H1 (cell line): ENCODE measurements at regions not wholly inside any gene's neighbourhood (a gene's known extent, or its start where the extent isn't known, plus 50 kb on each side); places are given as distances from the start of the nearest gene placed in this dataset.

Experiments used
- BCL11A ChIP-seq, 2 experiments: IDR thresholded peaks; one replicate each; pipeline ENCODE4 v1.6.1; 2011; ENCODE audit warnings: low read depth in 2 of 2, low read length in 2 of 2, mild to moderate bottlenecking in 2 of 2
- CBX8 ChIP-seq: fragments of 300-800, 300-1000 bp; sonication (generic); IDR thresholded peaks from 2 replicates; pipeline ENCODE4 v1.7.1; 2016; ENCODE audit warnings: low read depth, low read length, borderline replicate concordance
- EZH2 ChIP-seq: fragments of 200-600 bp; sonication (generic); IDR thresholded peaks from 2 replicates; pipeline ENCODE4 v1.7.1; 2012; ENCODE audit warnings: low read depth, mild to moderate bottlenecking, moderate library complexity, low read length, inconsistent platforms; ENCODE audit not compliant: severe bottlenecking
- HDAC2 ChIP-seq, 2 experiments: fragments of 300-600 bp in 1 of 2; sonication (generic) in 1 of 2; IDR thresholded peaks; 2 replicates each; pipeline ENCODE4 v1.6.1; 2011 to 2012; ENCODE audit warnings: low read depth in 2 of 2, low read length in 2 of 2, mild to moderate bottlenecking in 2 of 2, moderate library complexity in 2 of 2, borderline replicate concordance in 1 of 2, inconsistent platforms in 1 of 2
- HDAC6 ChIP-seq: IDR thresholded peaks from one replicate; pipeline ENCODE4 v1.7.1; 2012; ENCODE audit warnings: low read depth, mild to moderate bottlenecking, inconsistent platforms, low read length, moderate library complexity
- JUND ChIP-seq: IDR thresholded peaks from 2 replicates; pipeline ENCODE4 v1.6.1; 2011; ENCODE audit warnings: mild to moderate bottlenecking, improper control_type of control experiment, low read length
- YY1 ChIP-seq: IDR thresholded peaks from 2 replicates; pipeline ENCODE4 v1.6.1; 2011; ENCODE audit warnings: low read depth, mild to moderate bottlenecking, low read length
- TF ChIP-seq, protein P1 (sequence below), 3 experiments: IDR thresholded peaks; 1 replicate in 2 of 3; 2 replicates in 1 of 3; pipeline versions ENCODE4 v1.5.1 to v1.6.1; 2011; ENCODE audit warnings: low read length in 3 of 3, mild to moderate bottlenecking in 3 of 3, inconsistent platforms in 2 of 3, low read depth in 1 of 3, moderate library complexity in 1 of 3; ENCODE audit not compliant: insufficient read depth in 1 of 3; ENCODE audit errors: control extremely low read depth in 1 of 3
- TF ChIP-seq, protein P2 (sequence below): IDR thresholded peaks from 2 replicates; pipeline ENCODE4 v1.6.1; 2012; ENCODE audit warnings: inconsistent platforms

DNA sequence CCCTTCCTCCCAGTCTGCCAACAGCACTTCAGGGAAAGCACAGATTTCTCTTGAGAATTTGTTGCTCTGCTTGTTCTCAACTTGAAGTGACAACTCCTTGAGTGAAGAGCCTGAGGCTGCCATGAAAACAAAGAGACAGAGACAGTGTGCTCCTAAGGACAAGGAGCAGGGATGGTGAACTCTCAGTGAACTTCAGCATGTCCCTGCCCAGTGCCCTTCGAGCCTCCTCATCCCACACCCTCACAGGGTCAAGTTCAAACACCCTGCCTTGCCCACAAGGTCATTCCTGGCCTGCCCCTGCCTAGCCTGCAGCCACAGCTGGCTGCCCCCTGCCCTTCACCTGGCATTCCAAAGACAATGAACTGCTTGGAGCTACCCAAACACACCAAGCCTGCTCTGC is 343.5 kb upstream of the KLHL29 start:
- no peak for TF ChIP-seq BCL11A (IDR thresholded peaks at IDR 0.05; ENCODE audit: low read depth in 2 of 2, low read length in 2 of 2)
- TF ChIP-seq, protein P1, sequence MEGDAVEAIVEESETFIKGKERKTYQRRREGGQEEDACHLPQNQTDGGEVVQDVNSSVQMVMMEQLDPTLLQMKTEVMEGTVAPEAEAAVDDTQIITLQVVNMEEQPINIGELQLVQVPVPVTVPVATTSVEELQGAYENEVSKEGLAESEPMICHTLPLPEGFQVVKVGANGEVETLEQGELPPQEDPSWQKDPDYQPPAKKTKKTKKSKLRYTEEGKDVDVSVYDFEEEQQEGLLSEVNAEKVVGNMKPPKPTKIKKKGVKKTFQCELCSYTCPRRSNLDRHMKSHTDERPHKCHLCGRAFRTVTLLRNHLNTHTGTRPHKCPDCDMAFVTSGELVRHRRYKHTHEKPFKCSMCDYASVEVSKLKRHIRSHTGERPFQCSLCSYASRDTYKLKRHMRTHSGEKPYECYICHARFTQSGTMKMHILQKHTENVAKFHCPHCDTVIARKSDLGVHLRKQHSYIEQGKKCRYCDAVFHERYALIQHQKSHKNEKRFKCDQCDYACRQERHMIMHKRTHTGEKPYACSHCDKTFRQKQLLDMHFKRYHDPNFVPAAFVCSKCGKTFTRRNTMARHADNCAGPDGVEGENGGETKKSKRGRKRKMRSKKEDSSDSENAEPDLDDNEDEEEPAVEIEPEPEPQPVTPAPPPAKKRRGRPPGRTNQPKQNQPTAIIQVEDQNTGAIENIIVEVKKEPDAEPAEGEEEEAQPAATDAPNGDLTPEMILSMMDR (IDR thresholded peaks at IDR 0.05; ENCODE audit: control extremely low read depth in 1 of 3, insufficient read depth in 1 of 3, low read depth in 1 of 3, low read length in 3 of 3): no peak
- TF ChIP-seq HDAC2 (IDR thresholded peaks at IDR 0.05; ENCODE audit: borderline replicate concordance in 1 of 2, low read depth in 2 of 2, low read length in 2 of 2): no peak
- no peak for TF ChIP-seq HDAC6
- TF ChIP-seq, protein P2, sequence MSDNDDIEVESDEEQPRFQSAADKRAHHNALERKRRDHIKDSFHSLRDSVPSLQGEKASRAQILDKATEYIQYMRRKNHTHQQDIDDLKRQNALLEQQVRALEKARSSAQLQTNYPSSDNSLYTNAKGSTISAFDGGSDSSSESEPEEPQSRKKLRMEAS: no peak
- no peak for TF ChIP-seq EZH2
- TF ChIP-seq CBX8: no peak
- no peak for TF ChIP-seq YY1
- TF ChIP-seq JUND: no peak
